SK-N-SH treated with all-trans-retinoic acid at 6 μM for 48 hours (cell line): ENCODE measurements at regions not wholly inside any gene's neighbourhood (a gene's known extent, or its start where the extent isn't known, plus 50 kb on each side); places are given as distances from the start of the nearest gene placed in this dataset.

Source experiments
- ATAC-seq: fragments of 200-7000 bp; cut with Tn5 transposase; 3 replicates; pipeline ENCODE4 v1.9.1; 2020; ENCODE audit warnings: mild to moderate bottlenecking, moderate library complexity
- ARNTL ChIP-seq: fragments of 450-650 bp; formaldehyde crosslinking; IDR thresholded peaks from 2 replicates; pipeline ENCODE4 v1.5.0; 2020; ENCODE audit warnings: low read depth, mild to moderate bottlenecking, moderate library complexity, borderline replicate concordance
- BACH2 ChIP-seq: fragments of 250-450 bp; sonication (Bioruptor Pico); IDR thresholded peaks from 2 replicates; pipeline ENCODE4 v1.9.0; 2021; ENCODE audit warnings: mild to moderate bottlenecking, borderline replicate concordance
- CSRNP3 ChIP-seq: fragments of 250-450 bp; sonication (Bioruptor Pico); IDR thresholded peaks from 2 replicates; pipeline ENCODE4 v1.5.1; 2021; ENCODE audit warnings: mild to moderate bottlenecking, moderate library complexity
- ESRRG ChIP-seq: fragments of 250-450 bp; sonication (Bioruptor Pico); IDR thresholded peaks from 2 replicates; pipeline ENCODE4 v1.6.1; 2021; ENCODE audit warnings: mild to moderate bottlenecking
- GLIS3 ChIP-seq: fragments of 250-450 bp; sonication (Bioruptor Pico); IDR thresholded peaks from 2 replicates; pipeline ENCODE4 v1.5.0; 2020; ENCODE audit warnings: mild to moderate bottlenecking, moderate library complexity
- OSR1 ChIP-seq: fragments of 250-450 bp; sonication (Bioruptor Pico); IDR thresholded peaks from 2 replicates; pipeline ENCODE4 v1.8.0; 2022; ENCODE audit warnings: moderate library complexity, mild to moderate bottlenecking, inconsistent platforms
- PATZ1 ChIP-seq: fragments of 250-450 bp; sonication (Bioruptor Pico); IDR thresholded peaks from 2 replicates; pipeline ENCODE4 v1.8.0; 2020; ENCODE audit warnings: mild to moderate bottlenecking, moderate library complexity, borderline replicate concordance
- POU6F1 ChIP-seq: fragments of 250-450 bp; sonication (Bioruptor Pico); IDR thresholded peaks from 2 replicates; pipeline ENCODE4 v1.8.0; 2021; ENCODE audit warnings: low read depth, mild to moderate bottlenecking, moderate library complexity, borderline replicate concordance
- RARB ChIP-seq: fragments of 250-450 bp; sonication (Bioruptor Pico); IDR thresholded peaks from 2 replicates; pipeline ENCODE4 v1.8.0; 2021; ENCODE audit warnings: mild to moderate bottlenecking, moderate library complexity
- SNAI2 ChIP-seq: fragments of 250-450 bp; sonication (Bioruptor Pico); IDR thresholded peaks from 2 replicates; pipeline ENCODE4 v1.5.0; 2020; ENCODE audit warnings: mild to moderate bottlenecking, moderate library complexity
- TCF4 ChIP-seq: fragments of 250-450 bp; sonication (Bioruptor Pico); IDR thresholded peaks from 2 replicates; pipeline ENCODE4 v1.8.0; 2021; ENCODE audit warnings: mild to moderate bottlenecking, moderate library complexity, borderline replicate concordance
- TOX ChIP-seq: fragments of 250-450 bp; sonication (Bioruptor Pico); IDR thresholded peaks from 2 replicates; pipeline ENCODE4 v1.8.0; 2021; ENCODE audit warnings: mild to moderate bottlenecking, moderate library complexity, borderline replicate concordance
- TSHZ2 ChIP-seq: fragments of 250-450 bp; sonication (Bioruptor Pico); IDR thresholded peaks from 2 replicates; pipeline ENCODE4 v1.5.0; 2020; ENCODE audit warnings: mild to moderate bottlenecking, moderate library complexity
- ZC3H10 ChIP-seq: fragments of 250-450 bp; sonication (Bioruptor Pico); IDR thresholded peaks from 2 replicates; pipeline ENCODE4 v1.5.1; 2021; ENCODE audit warnings: mild to moderate bottlenecking, moderate library complexity
- ZFP3 ChIP-seq: fragments of 250-450 bp; sonication (Bioruptor Pico); IDR thresholded peaks from 2 replicates; pipeline ENCODE4 v1.5.0; 2020; ENCODE audit warnings: mild to moderate bottlenecking, moderate library complexity
- ZNF565 ChIP-seq: fragments of 450-650 bp; formaldehyde crosslinking; conservative IDR thresholded peaks from 2 replicates; pipeline ENCODE4 v1.5.0; 2020; ENCODE audit warnings: low read depth, mild to moderate bottlenecking, moderate library complexity
- ZNF8 ChIP-seq: fragments of 450-650 bp; formaldehyde crosslinking; IDR thresholded peaks from 2 replicates; pipeline ENCODE4 v1.5.0; 2020; ENCODE audit warnings: mild to moderate bottlenecking, moderate library complexity
- TF ChIP-seq, protein P1 (sequence below): fragments of 250-450 bp; sonication (Bioruptor Pico); IDR thresholded peaks from 2 replicates; pipeline ENCODE4 v1.5.1; 2020; ENCODE audit warnings: low read depth, mild to moderate bottlenecking, moderate library complexity

DNA sequence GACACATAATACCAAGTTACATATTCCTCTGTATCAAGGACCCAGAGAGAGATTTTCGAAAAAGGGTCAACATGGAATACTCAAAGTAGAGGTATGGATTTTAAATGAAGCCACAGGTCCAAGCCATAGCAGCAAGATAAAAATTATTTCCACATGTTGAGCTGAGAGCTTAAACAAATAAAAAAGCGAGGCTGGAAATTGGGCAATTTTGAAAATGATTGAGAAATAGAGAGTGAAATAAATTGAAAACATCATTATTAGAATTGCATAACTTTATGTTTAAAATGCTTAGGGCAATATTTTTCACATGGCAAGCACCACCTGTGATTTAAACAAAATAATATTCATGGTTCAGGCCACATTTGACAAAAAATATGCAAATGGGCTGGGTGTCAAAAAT lies 1251.0 kb upstream of the USP15 start (continued):
- TF ChIP-seq CSRNP3 (CRISPR knock-in tag) (no peak), ZC3H10 (CRISPR knock-in tag) (no peak)
- TF ChIP-seq, all 23 proteins: peak for 0

DNA sequence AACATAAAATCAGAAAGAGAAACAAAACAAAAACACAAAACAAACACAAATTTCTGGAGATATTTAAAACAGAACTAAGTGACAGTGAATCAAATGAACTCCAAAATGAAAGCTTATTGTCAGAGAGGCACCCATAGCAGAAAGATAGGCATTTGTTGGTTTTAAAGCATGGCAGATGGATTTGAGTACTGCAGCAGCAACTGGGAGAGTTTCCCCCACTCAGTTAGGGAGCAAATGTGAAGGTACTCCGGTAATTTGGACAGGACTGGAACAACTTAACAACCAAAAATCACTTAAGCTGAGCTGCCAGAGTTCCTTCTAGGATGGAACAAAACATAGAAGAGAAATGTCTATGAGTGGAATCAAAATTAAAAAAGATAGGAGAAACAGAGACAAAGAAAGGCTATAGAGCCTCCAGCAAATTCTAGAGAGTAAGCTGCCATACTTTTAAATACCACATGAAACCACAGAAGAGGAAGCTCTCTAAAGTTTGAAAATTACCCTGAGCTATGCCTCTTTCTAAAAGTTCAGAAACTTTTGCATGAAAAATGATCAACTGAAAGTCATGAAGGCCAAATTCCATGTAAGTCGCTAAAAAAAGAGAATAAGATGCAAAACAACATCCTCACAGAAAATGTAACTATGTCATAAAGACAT lies 1248.3 kb upstream of the USP15 start:
- ATAC-seq: no peak
- TF ChIP-seq ZC3H10 (CRISPR knock-in tag): no peak
- TF ChIP-seq, protein P1, sequence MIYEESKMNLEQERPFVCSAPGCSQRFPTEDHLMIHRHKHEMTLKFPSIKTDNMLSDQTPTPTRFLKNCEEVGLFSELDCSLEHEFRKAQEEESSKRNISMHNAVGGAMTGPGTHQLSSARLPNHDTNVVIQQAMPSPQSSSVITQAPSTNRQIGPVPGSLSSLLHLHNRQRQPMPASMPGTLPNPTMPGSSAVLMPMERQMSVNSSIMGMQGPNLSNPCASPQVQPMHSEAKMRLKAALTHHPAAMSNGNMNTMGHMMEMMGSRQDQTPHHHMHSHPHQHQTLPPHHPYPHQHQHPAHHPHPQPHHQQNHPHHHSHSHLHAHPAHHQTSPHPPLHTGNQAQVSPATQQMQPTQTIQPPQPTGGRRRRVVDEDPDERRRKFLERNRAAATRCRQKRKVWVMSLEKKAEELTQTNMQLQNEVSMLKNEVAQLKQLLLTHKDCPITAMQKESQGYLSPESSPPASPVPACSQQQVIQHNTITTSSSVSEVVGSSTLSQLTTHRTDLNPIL (CRISPR knock-in tag): no peak
- TF ChIP-seq, all 23 proteins: peak for 0

DNA sequence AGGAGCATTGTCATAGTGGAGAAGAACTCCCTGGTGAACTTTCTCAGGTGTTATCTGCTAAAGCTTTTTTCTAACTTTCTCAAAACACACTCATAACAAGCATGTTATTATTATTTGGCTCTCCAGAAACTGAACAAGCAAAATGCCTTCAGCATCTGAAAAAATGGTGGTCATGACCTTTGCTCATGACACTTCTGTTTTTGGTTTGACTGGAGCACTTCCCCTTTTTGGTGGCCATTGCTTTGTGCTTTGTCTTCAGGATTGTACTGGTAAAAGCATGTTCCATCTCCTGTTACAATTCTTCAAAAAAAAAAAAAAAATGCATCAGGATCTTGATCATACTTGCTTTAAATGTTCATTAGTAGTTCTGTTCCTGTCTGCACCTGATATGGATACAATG lies 1241.6 kb upstream of the USP15 start:
- no peak for TF ChIP-seq TCF4
- no peak for TF ChIP-seq PATZ1
- no peak for TF ChIP-seq ZFP3 (CRISPR knock-in tag)
- no peak for TF ChIP-seq GLIS3 (CRISPR knock-in tag)
- TF ChIP-seq TOX (CRISPR knock-in tag): no peak
- TF ChIP-seq POU6F1 (CRISPR knock-in tag): no peak
- no peak for TF ChIP-seq OSR1 (CRISPR knock-in tag)
- no peak for TF ChIP-seq CSRNP3 (CRISPR knock-in tag)
- no peak for TF ChIP-seq SNAI2 (CRISPR knock-in tag)
- no peak for TF ChIP-seq ARNTL (CRISPR knock-in tag)
- TF ChIP-seq ZNF8: no peak
- no peak for TF ChIP-seq ZNF565
- no peak for ATAC-seq

- ATAC-seq: no peak
- TF ChIP-seq, protein P1 (CRISPR knock-in tag): no peak
- TF ChIP-seq BACH2 (CRISPR knock-in tag) (no peak), SNAI2 (CRISPR knock-in tag) (no peak), ESRRG (CRISPR knock-in tag) (no peak), ZNF565 (no peak), ARNTL (CRISPR knock-in tag) (no peak), OSR1 (CRISPR knock-in tag) (no peak), TCF4 (no peak), TSHZ2 (CRISPR knock-in tag) (no peak), ZFP3 (CRISPR knock-in tag) (no peak), PATZ1 (no peak), RARB (CRISPR knock-in tag) (no peak), ZC3H10 (CRISPR knock-in tag) (no peak), CSRNP3 (CRISPR knock-in tag) (no peak)
These were observed 1237.0 kb upstream of the USP15 start for GRCh38 chr12:61023231-61023630.
